H1 (cell line): ENCODE measurements at regions not wholly inside any gene's neighbourhood (a gene's known extent, or its start where the extent isn't known, plus 50 kb on each side); places are given as distances from the start of the nearest gene placed in this dataset.

ENCODE experiments used
- CTCF ChIA-PET: fragments of 300-600 bp; sonication (Branson Sonifier 250); formaldehyde crosslinking; loops from one replicate; lab custom pipeline; 2021; ENCODE audit not compliant: partially characterized antibody; lab: Charles Lee
- POLR2A ChIA-PET: fragments of 300-600 bp; sonication (Branson Sonifier 250); formaldehyde crosslinking; loops from one replicate; lab custom pipeline; 2021; ENCODE audit warnings: inconsistent platforms; ENCODE audit not compliant: partially characterized antibody; lab: Charles Lee
- DNase-seq, 2 experiments: peaks; one replicate each; pipeline versions ENCODE4 v3.0.0 to v3.0.0-alpha.2; 2010 to 2022; ENCODE audit warnings: low spot score in 2 of 2, low read depth in 1 of 2, mixed read lengths in 1 of 2
- FAIRE-seq: peaks from 2 replicates; lab custom pipeline; 2011; peaks lifted over from hg19 to GRCh38; lab: Jason Lieb, UNC
- H2AFZ ChIP-seq: 2 replicates; pipeline ENCODE4 v1.8.1; 2012; ENCODE audit warnings: low read length, inconsistent platforms
- H2AK5ac ChIP-seq: 2 replicates; pipeline ENCODE4 v1.6.1; 2013; ENCODE audit warnings: low read depth, low read length
- H2BK120ac ChIP-seq: replicated peaks from 2 replicates; pipeline ENCODE3; 2013; ENCODE audit warnings: low read depth, low read length, inconsistent platforms
- H2BK12ac ChIP-seq: 2 replicates; pipeline ENCODE4 v1.6.1; 2013; ENCODE audit warnings: low read depth, low read length
- H2BK15ac ChIP-seq: 2 replicates; pipeline ENCODE4 v1.6.1; 2013; ENCODE audit warnings: low read length
- H2BK20ac ChIP-seq: 2 replicates; pipeline ENCODE4 v1.6.1; 2013; ENCODE audit warnings: low read length
- H2BK5ac ChIP-seq: 2 replicates; pipeline ENCODE4 v1.6.1; 2013; ENCODE audit warnings: low read depth, low read length
- H3K14ac ChIP-seq: 2 replicates; pipeline ENCODE4 v1.6.1; 2013; ENCODE audit warnings: inconsistent platforms; ENCODE audit not compliant: insufficient read length
- H3K18ac ChIP-seq: 2 replicates; pipeline ENCODE4 v1.6.1; 2013; ENCODE audit warnings: low read length; ENCODE audit errors: extremely low read depth
- H3K23ac ChIP-seq: 2 replicates; pipeline ENCODE4 v1.6.1; 2013; ENCODE audit warnings: inconsistent platforms; ENCODE audit not compliant: insufficient read length
- H3K23me2 ChIP-seq: 2 replicates; pipeline ENCODE4 v1.6.1; 2013; ENCODE audit warnings: low read depth, low read length
- H3K27ac ChIP-seq: 2 replicates; pipeline ENCODE4 v1.6.1; 2011; ENCODE audit warnings: low read depth, low read length, inconsistent platforms
- H3K27me3 ChIP-seq, 4 experiments: replicated peaks in 1 of 4; 1 replicate in 1 of 4; 2 replicates in 3 of 4; pipeline versions ENCODE4 v1.6.1 to v1.8.1; 2011 to 2013; ENCODE audit warnings: low read length in 3 of 4, mild to moderate bottlenecking in 3 of 4, inconsistent platforms in 2 of 4, mixed read lengths in 2 of 4, moderate library complexity in 1 of 4; ENCODE audit not compliant: control insufficient read depth in 3 of 4, insufficient read depth in 3 of 4; ENCODE audit errors: extremely low read depth in 1 of 4
- H3K36me3 ChIP-seq, 4 experiments: 2 replicates each; pipeline versions ENCODE4 v1.6.1 to v1.8.1; 2011 to 2013; ENCODE audit warnings: mild to moderate bottlenecking in 4 of 4, low read length in 3 of 4, moderate library complexity in 2 of 4, control low read depth in 1 of 4, inconsistent platforms in 1 of 4; ENCODE audit not compliant: insufficient read depth in 4 of 4, control insufficient read depth in 2 of 4
- H3K4ac ChIP-seq: replicated peaks from 2 replicates; pipeline ENCODE3; 2013; ENCODE audit warnings: low read length, low read depth, mixed read lengths, inconsistent platforms; ENCODE audit not compliant: insufficient read length
- H3K4me1 ChIP-seq, 4 experiments: replicated peaks in 1 of 4; 1 replicate in 1 of 4; 2 replicates in 3 of 4; pipeline versions ENCODE4 v1.6.1 to v1.8.1; 2011 to 2013; ENCODE audit warnings: low read length in 3 of 4, inconsistent platforms in 2 of 4, mixed read lengths in 1 of 4; ENCODE audit not compliant: insufficient read depth in 4 of 4, control insufficient read depth in 3 of 4
- H3K4me2 ChIP-seq, 2 experiments: 2 replicates each; pipeline versions ENCODE4 v1.6.1 to v1.8.1; 2011 to 2013; ENCODE audit warnings: low read depth in 2 of 2, low read length in 2 of 2, control low read depth in 1 of 2, inconsistent platforms in 1 of 2, mild to moderate bottlenecking in 1 of 2; ENCODE audit not compliant: insufficient read depth in 1 of 2
- H3K4me3 ChIP-seq, 4 experiments: fragments of 200-600, 300-600 bp in 1 of 4; sonication (generic), shearing (Covaris generic), sonication (Bioruptor Twin) in 1 of 4; 2 replicates each; pipeline versions ENCODE4 v1.5.1 to v1.8.1; 2011 to 2016; ENCODE audit warnings: low read length in 4 of 4, low read depth in 3 of 4, control low read depth in 2 of 4, inconsistent platforms in 2 of 4, mild to moderate bottlenecking in 2 of 4, mixed read lengths in 1 of 4, moderate library complexity in 1 of 4; ENCODE audit not compliant: insufficient read depth in 2 of 4; ENCODE audit errors: extremely low read depth in 1 of 4
- H3K56ac ChIP-seq: replicated peaks from 2 replicates; pipeline ENCODE3; 2013; ENCODE audit warnings: low read depth, mild to moderate bottlenecking, mixed read lengths, low read length, inconsistent platforms; ENCODE audit not compliant: insufficient read length
- H3K79me1 ChIP-seq: 2 replicates; pipeline ENCODE4 v1.6.1; 2013; ENCODE audit warnings: low read depth, low read length, control low read depth
- H3K79me2 ChIP-seq, 2 experiments: 2 replicates each; pipeline versions ENCODE4 v1.6.1 to v1.8.1; 2012 to 2013; ENCODE audit warnings: low read length in 2 of 2, mild to moderate bottlenecking in 2 of 2, inconsistent platforms in 1 of 2; ENCODE audit not compliant: insufficient read depth in 2 of 2, control insufficient read depth in 1 of 2
- H3K9ac ChIP-seq, 4 experiments: replicated peaks in 1 of 4; 1 replicate in 1 of 4; 2 replicates in 3 of 4; pipeline versions ENCODE4 v1.6.1 to v1.8.1; 2011 to 2013; ENCODE audit warnings: low read depth in 3 of 4, low read length in 3 of 4, control low read depth in 2 of 4, mild to moderate bottlenecking in 2 of 4, moderate library complexity in 2 of 4, inconsistent platforms in 1 of 4; ENCODE audit errors: extremely low read depth in 1 of 4
- H3K9me3 ChIP-seq, 2 experiments: 2 replicates each; pipeline versions ENCODE4 v1.6.1 to v1.8.1; 2012 to 2013; ENCODE audit warnings: mild to moderate bottlenecking in 2 of 2, moderate library complexity in 2 of 2, control low read depth in 1 of 2, inconsistent platforms in 1 of 2, low read depth in 1 of 2, low read length in 1 of 2, mixed read lengths in 1 of 2; ENCODE audit not compliant: insufficient read depth in 2 of 2
- H4K20me1 ChIP-seq, 2 experiments: replicated peaks in 1 of 2; 2 replicates each; pipeline versions ENCODE3 to v1.8.1; 2011 to 2013; ENCODE audit warnings: inconsistent platforms in 2 of 2, low read length in 2 of 2, mild to moderate bottlenecking in 1 of 2; ENCODE audit not compliant: insufficient read depth in 2 of 2, control insufficient read depth in 1 of 2
- H4K5ac ChIP-seq: 2 replicates; pipeline ENCODE4 v1.6.1; 2013; ENCODE audit warnings: low read length, low read depth, mixed read lengths, inconsistent platforms; ENCODE audit not compliant: insufficient read length
- H4K8ac ChIP-seq: 2 replicates; pipeline ENCODE4 v1.8.0; 2013; ENCODE audit warnings: mild to moderate bottlenecking, moderate library complexity, low read length, inconsistent platforms; ENCODE audit not compliant: insufficient read depth; ENCODE audit errors: extremely low read depth
- H4K91ac ChIP-seq: replicated peaks from 2 replicates; pipeline ENCODE3; 2013; ENCODE audit warnings: low read length, mixed read lengths, inconsistent platforms; ENCODE audit not compliant: insufficient read length
- ASH2L ChIP-seq: fragments of 200-600, 300-600 bp; sonication (generic); IDR thresholded peaks from one replicate; pipeline ENCODE4 v1.7.1; 2017; ENCODE audit warnings: low read length
- CBX5 ChIP-seq: fragments of 300-800, 300-1000 bp; sonication (generic); IDR thresholded peaks from 2 replicates; pipeline ENCODE4 v1.7.1; 2016; ENCODE audit warnings: antibody characterized with exemption, low read length, low read depth
- CHD2 ChIP-seq: IDR thresholded peaks from 2 replicates; pipeline ENCODE4 v1.6.1; 2012; ENCODE audit warnings: low read length, improper control_type of control experiment
- CTBP2 ChIP-seq: IDR thresholded peaks from 2 replicates; pipeline ENCODE4 v1.7.0; 2011; ENCODE audit warnings: borderline replicate concordance, mild to moderate bottlenecking, moderate library complexity, mixed read lengths, low read length; ENCODE audit not compliant: insufficient read depth, insufficient read length
- EZH2 ChIP-seq: fragments of 200-600 bp; sonication (generic); IDR thresholded peaks from 2 replicates; pipeline ENCODE4 v1.7.1; 2012; ENCODE audit warnings: low read depth, mild to moderate bottlenecking, moderate library complexity, low read length, inconsistent platforms; ENCODE audit not compliant: severe bottlenecking
- KDM5A ChIP-seq: fragments of 200-600 bp; IDR thresholded peaks from 2 replicates; pipeline ENCODE4 v1.7.1; 2012; ENCODE audit warnings: mild to moderate bottlenecking, low read length, inconsistent platforms, mixed read lengths
- POU5F1 ChIP-seq: IDR thresholded peaks from 2 replicates; pipeline ENCODE4 v1.6.1; 2011; ENCODE audit warnings: low read depth, mild to moderate bottlenecking, low read length, moderate library complexity
- SP4 ChIP-seq: IDR thresholded peaks from 2 replicates; pipeline ENCODE4 v1.6.1; 2012; ENCODE audit warnings: low read length, inconsistent platforms
- TAF1 ChIP-seq: IDR thresholded peaks from 2 replicates; pipeline ENCODE4 v1.6.1; 2011; ENCODE audit warnings: mild to moderate bottlenecking, low read depth, low read length
- ZNF274 ChIP-seq: IDR thresholded peaks from 2 replicates; pipeline ENCODE4 v1.7.0; 2012; ENCODE audit warnings: low read length, borderline replicate concordance; ENCODE audit errors: extremely low read depth
- WGBS, 2 experiments: shearing (Covaris generic) in 1 of 2; methylation state at CpG; one replicate each; pipeline versions ENCODE4 v1.1.6 to v1.1.7; 2013 to 2015; ENCODE audit warnings: low lambda C conversion rate in 2 of 2, mixed read lengths in 2 of 2, inconsistent platforms in 1 of 2, low coverage in 1 of 2, missing lambda C conversion rate in 1 of 2; ENCODE audit not compliant: insufficient replicate concordance in 2 of 2, insufficient coverage in 1 of 2, insufficient read length in 1 of 2; ENCODE audit errors: extremely low coverage in 1 of 2, missing lambda C conversion rate in 1 of 2; 5-methylcytosine and 5-hydroxymethylcytosine counted together
- TF ChIP-seq, protein P1 (sequence below): IDR thresholded peaks from 2 replicates; pipeline ENCODE4 v1.6.1; 2012; ENCODE audit warnings: inconsistent platforms

DNA sequence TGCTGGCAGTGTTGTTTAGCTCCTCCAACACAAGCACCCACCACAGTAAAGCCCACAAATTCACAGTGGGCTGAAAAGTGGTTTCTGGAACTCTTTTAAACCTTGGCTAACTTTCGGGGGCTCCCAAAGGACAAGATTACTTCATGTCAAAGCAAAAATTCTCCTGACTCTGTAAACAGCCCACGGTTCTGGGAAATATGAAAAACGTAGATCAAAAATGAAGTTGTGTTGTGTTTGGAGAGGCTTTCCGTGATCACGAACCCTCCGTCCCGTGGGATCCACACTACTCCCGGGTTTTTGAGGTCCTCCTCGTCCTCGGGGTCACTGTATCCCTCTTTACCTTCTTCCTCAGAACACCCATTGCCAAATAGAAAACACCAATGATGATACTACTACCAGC, 159.0 kb upstream of the RUNX1 start:
- H2AK5ac ChIP-seq: no peak overlapping the region
- H3K27me3 ChIP-seq: no peaks in the 10 kb centered on the region
- no peak overlapping the region for H2AFZ ChIP-seq
- DNase-seq (no peak), FAIRE-seq (no peak)
- no peak overlapping the region for H3K14ac ChIP-seq
- H2BK15ac ChIP-seq: no peak overlapping the region
- ChIA-PET POLR2A (no interaction called here), CTCF (interaction anchor here (0.7 to 1.3 kb wide), 2 partner anchors 12 to 143 kb away, joined by 3 read pairs; no protein-coding TSS in a partner anchor)
- no peak overlapping the region for H4K8ac ChIP-seq
- no peak overlapping the region for H3K18ac ChIP-seq
- H3K36me3 ChIP-seq: no peaks in the 10 kb centered on the region
- H3K9me3 ChIP-seq: no peaks in the 10 kb centered on the region
- H3K4me3 ChIP-seq: no peak overlapping the region
- no peaks in the 10 kb centered on the region for H4K20me1 ChIP-seq
- H4K5ac ChIP-seq: no peak overlapping the region
- no peak overlapping the region for H2BK12ac ChIP-seq
- WGBS, 2 experiments: 87% methylated on average over 10 of the region's 10 CpGs; no CpG with 5 or more reads in 1 of the 2 experiments
- H4K91ac ChIP-seq: no peak overlapping the region
- H3K4me2 ChIP-seq: no peak overlapping the region
- no peak overlapping the region for H3K27ac ChIP-seq
- H3K79me2 ChIP-seq: no peaks in the 10 kb centered on the region
- no peak overlapping the region for H2BK120ac ChIP-seq
- H3K56ac ChIP-seq: no peak overlapping the region
- TF ChIP-seq ASH2L: no peak
- TF ChIP-seq, protein P1, sequence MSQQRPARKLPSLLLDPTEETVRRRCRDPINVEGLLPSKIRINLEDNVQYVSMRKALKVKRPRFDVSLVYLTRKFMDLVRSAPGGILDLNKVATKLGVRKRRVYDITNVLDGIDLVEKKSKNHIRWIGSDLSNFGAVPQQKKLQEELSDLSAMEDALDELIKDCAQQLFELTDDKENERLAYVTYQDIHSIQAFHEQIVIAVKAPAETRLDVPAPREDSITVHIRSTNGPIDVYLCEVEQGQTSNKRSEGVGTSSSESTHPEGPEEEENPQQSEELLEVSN: no peak
- TF ChIP-seq KDM5A: no peak
- TF ChIP-seq EZH2: no peak
- TF ChIP-seq CHD2: no peak
- TF ChIP-seq TAF1: no peak
- no peak for TF ChIP-seq POU5F1
- TF ChIP-seq ZNF274: no peak
- no peak for TF ChIP-seq SP4
- TF ChIP-seq CBX5: no peak
- no peak for TF ChIP-seq CTBP2
- H3K4me1 ChIP-seq: peaks cover 0 to 2% (median under 1%) of the 10 kb centered on the region in 4 experiments; a peak in 3 of 7 replicates
- no peaks in the 10 kb centered on the region for H3K79me1 ChIP-seq
- no peak overlapping the region for H3K4ac ChIP-seq
- no peak overlapping the region for H2BK5ac ChIP-seq
- no peak overlapping the region for H3K23ac ChIP-seq
- no peak overlapping the region for H2BK20ac ChIP-seq
- no peaks in the 10 kb centered on the region for H3K23me2 ChIP-seq
- H3K9ac ChIP-seq: no peak overlapping the region
